ENCODE measurements at regions not wholly inside any gene's neighbourhood (a gene's known extent, or its start where the extent isn't known, plus 50 kb on each side); places are given as distances from the start of the nearest gene placed in this dataset.

GRCh38 chr9:108675708-108676107 is 180.1 kb downstream of the ACTL7B start:
- peaks cover 11% of the 10 kb centered on the region for H3K4me1 ChIP-seq (ENCODE audit: control insufficient read depth, insufficient read depth, low read length)
- H3K4me3 ChIP-seq (ENCODE audit: low read depth, low read length), result no peak overlapping the region
- H3K9ac ChIP-seq (ENCODE audit: low read length), result no peak overlapping the region
- H3K27ac ChIP-seq (ENCODE audit: low read depth, low read length), result no peak overlapping the region
- no peaks in the 10 kb centered on the region for H3K36me3 ChIP-seq (ENCODE audit: control insufficient read depth, insufficient read depth, low read length)
- no peaks in the 10 kb centered on the region for H3K27me3 ChIP-seq (ENCODE audit: control insufficient read depth, insufficient read depth, low read length)
- no peaks in the 10 kb centered on the region for H3K9me3 ChIP-seq (ENCODE audit: control insufficient read depth, insufficient read depth, low read depth, low read length)

- H3K36me3 ChIP-seq (ENCODE audit: control insufficient read depth, insufficient read depth, low read length), result no peaks in the 10 kb centered on the region
- no peak overlapping the region for H3K27ac ChIP-seq (ENCODE audit: low read depth, low read length)
- peaks cover 11% of the 10 kb centered on the region for H3K4me1 ChIP-seq (ENCODE audit: control insufficient read depth, insufficient read depth, low read length)
- no peaks in the 10 kb centered on the region for H3K9me3 ChIP-seq (ENCODE audit: control insufficient read depth, insufficient read depth, low read depth, low read length)
- no peak overlapping the region for H3K9ac ChIP-seq (ENCODE audit: low read length)
- no peak overlapping the region for H3K4me3 ChIP-seq (ENCODE audit: low read depth, low read length)
- H3K27me3 ChIP-seq (ENCODE audit: control insufficient read depth, insufficient read depth, low read length), result no peaks in the 10 kb centered on the region
Observed at GRCh38 chr9:108674766-108675530, 180.8 kb downstream of the ACTL7B start.

- peaks cover 11% of the 10 kb centered on the region for H3K4me1 ChIP-seq (ENCODE audit: control insufficient read depth, insufficient read depth, low read length)
- H3K36me3 ChIP-seq (ENCODE audit: control insufficient read depth, insufficient read depth, low read length), result no peaks in the 10 kb centered on the region
- H3K9ac ChIP-seq (ENCODE audit: low read length), result no peak overlapping the region
- no peak overlapping the region for H3K27ac ChIP-seq (ENCODE audit: low read depth, low read length)
- no peak overlapping the region for H3K4me3 ChIP-seq (ENCODE audit: low read depth, low read length)
- H3K27me3 ChIP-seq (ENCODE audit: control insufficient read depth, insufficient read depth, low read length), result no peaks in the 10 kb centered on the region
- H3K9me3 ChIP-seq (ENCODE audit: control insufficient read depth, insufficient read depth, low read depth, low read length), result no peaks in the 10 kb centered on the region
Observed at GRCh38 chr9:108673386-108673785, 182.4 kb downstream of the ACTL7B start.

GRCh38 chr9:108672475-108673190 is 183.2 kb downstream of the ACTL7B start:
- Histone ChIP-seq H3K27me3 (ENCODE audit: control insufficient read depth, insufficient read depth, low read length) (no peaks in the 10 kb centered on the region), H3K4me3 (ENCODE audit: low read depth, low read length) (no peak overlapping the region), H3K9me3 (ENCODE audit: control insufficient read depth, insufficient read depth, low read depth, low read length) (no peaks in the 10 kb centered on the region), H3K27ac (ENCODE audit: low read depth, low read length) (no peak overlapping the region), H3K36me3 (ENCODE audit: control insufficient read depth, insufficient read depth, low read length) (no peaks in the 10 kb centered on the region), H3K4me1 (ENCODE audit: control insufficient read depth, insufficient read depth, low read length) (peaks cover 11% of the 10 kb centered on the region), H3K9ac (ENCODE audit: low read length) (no peak overlapping the region)

- H3K9ac ChIP-seq (ENCODE audit: low read length), result no peak overlapping the region
- no peaks in the 10 kb centered on the region for H3K36me3 ChIP-seq (ENCODE audit: control insufficient read depth, insufficient read depth, low read length)
- H3K4me3 ChIP-seq (ENCODE audit: low read depth, low read length), result no peak overlapping the region
- H3K27me3 ChIP-seq (ENCODE audit: control insufficient read depth, insufficient read depth, low read length), result no peaks in the 10 kb centered on the region
- no peaks in the 10 kb centered on the region for H3K9me3 ChIP-seq (ENCODE audit: control insufficient read depth, insufficient read depth, low read depth, low read length)
- H3K4me1 ChIP-seq (ENCODE audit: control insufficient read depth, insufficient read depth, low read length), result peaks cover 9% of the 10 kb centered on the region
- H3K27ac ChIP-seq (ENCODE audit: low read depth, low read length), result no peak overlapping the region
Observed at GRCh38 chr9:108671794-108672193, 184.0 kb downstream of the ACTL7B start.

GRCh38 chr9:108671176-108671575 is 184.6 kb downstream of the ACTL7B start:
- H3K27ac ChIP-seq (ENCODE audit: low read depth, low read length), result no peak overlapping the region
- H3K9me3 ChIP-seq (ENCODE audit: control insufficient read depth, insufficient read depth, low read depth, low read length), result no peaks in the 10 kb centered on the region
- 0 out of 2 replicates have a peak, but pooled peaks cover 4% of the 10 kb centered on the region for H3K4me1 ChIP-seq (ENCODE audit: control insufficient read depth, insufficient read depth, low read length)
- H3K27me3 ChIP-seq (ENCODE audit: control insufficient read depth, insufficient read depth, low read length), result no peaks in the 10 kb centered on the region
- H3K36me3 ChIP-seq (ENCODE audit: control insufficient read depth, insufficient read depth, low read length), result no peaks in the 10 kb centered on the region
- no peak overlapping the region for H3K4me3 ChIP-seq (ENCODE audit: low read depth, low read length)
- no peak overlapping the region for H3K9ac ChIP-seq (ENCODE audit: low read length)

GRCh38 chr9:108668938-108669335 is 186.8 kb downstream of the ACTL7B start:
- no peaks in the 10 kb centered on the region for H3K27me3 ChIP-seq (ENCODE audit: control insufficient read depth, insufficient read depth, low read length)
- H3K4me3 ChIP-seq (ENCODE audit: low read depth, low read length), result no peak overlapping the region
- H3K9ac ChIP-seq (ENCODE audit: low read length), result no peak overlapping the region
- no peak overlapping the region for H3K27ac ChIP-seq (ENCODE audit: low read depth, low read length)
- no peaks in the 10 kb centered on the region for H3K36me3 ChIP-seq (ENCODE audit: control insufficient read depth, insufficient read depth, low read length)
- H3K4me1 ChIP-seq (ENCODE audit: control insufficient read depth, insufficient read depth, low read length), result peaks cover 5% of the 10 kb centered on the region; the same call in 1 of the 2 replicates
- H3K9me3 ChIP-seq (ENCODE audit: control insufficient read depth, insufficient read depth, low read depth, low read length), result no peaks in the 10 kb centered on the region

GRCh38 chr9:108668191-108668937 is 187.4 kb downstream of the ACTL7B start:
- no peaks in the 10 kb centered on the region for H3K9me3 ChIP-seq (ENCODE audit: control insufficient read depth, insufficient read depth, low read depth, low read length)
- H3K4me1 ChIP-seq (ENCODE audit: control insufficient read depth, insufficient read depth, low read length), result peaks cover 5% of the 10 kb centered on the region; the same call in 1 of the 2 replicates
- no peaks in the 10 kb centered on the region for H3K27me3 ChIP-seq (ENCODE audit: control insufficient read depth, insufficient read depth, low read length)
- H3K27ac ChIP-seq (ENCODE audit: low read depth, low read length), result no peak overlapping the region
- no peak overlapping the region for H3K4me3 ChIP-seq (ENCODE audit: low read depth, low read length)
- H3K9ac ChIP-seq (ENCODE audit: low read length), result no peak overlapping the region
- H3K36me3 ChIP-seq (ENCODE audit: control insufficient read depth, insufficient read depth, low read length), result no peaks in the 10 kb centered on the region

- Histone ChIP-seq H3K9ac (ENCODE audit: low read length) (no peak overlapping the region), H3K4me3 (ENCODE audit: low read depth, low read length) (no peak overlapping the region), H3K36me3 (ENCODE audit: control insufficient read depth, insufficient read depth, low read length) (no peaks in the 10 kb centered on the region), H3K9me3 (ENCODE audit: control insufficient read depth, insufficient read depth, low read depth, low read length) (peaks cover 7% of the 10 kb centered on the region), H3K27ac (ENCODE audit: low read depth, low read length) (no peak overlapping the region), H3K27me3 (ENCODE audit: control insufficient read depth, insufficient read depth, low read length) (no peaks in the 10 kb centered on the region), H3K4me1 (ENCODE audit: control insufficient read depth, insufficient read depth, low read length) (peaks cover 9% of the 10 kb centered on the region)
Observed at GRCh38 chr9:108666240-108666784, 189.5 kb downstream of the ACTL7B start.

- Histone ChIP-seq H3K9me3 (ENCODE audit: control insufficient read depth, insufficient read depth, low read depth, low read length) (peaks cover 11% of the 10 kb centered on the region), H3K36me3 (ENCODE audit: control insufficient read depth, insufficient read depth, low read length) (no peaks in the 10 kb centered on the region), H3K4me3 (ENCODE audit: low read depth, low read length) (no peak overlapping the region), H3K27ac (ENCODE audit: low read depth, low read length) (no peak overlapping the region), H3K9ac (ENCODE audit: low read length) (no peak overlapping the region), H3K4me1 (ENCODE audit: control insufficient read depth, insufficient read depth, low read length) (peaks cover 9% of the 10 kb centered on the region), H3K27me3 (ENCODE audit: control insufficient read depth, insufficient read depth, low read length) (no peaks in the 10 kb centered on the region)
Observed at GRCh38 chr9:108665521-108666239, 190.1 kb downstream of the ACTL7B start.

All from HUES6 (cell line).